ENCODE measurements at regions not wholly inside any gene's neighbourhood (a gene's known extent, or its start where the extent isn't known, plus 50 kb on each side); places are given as distances from the start of the nearest gene placed in this dataset.
"Not testable (repeated sequence)": the region's sequence is repeated elsewhere in the genome, so short reads cannot be mapped to it uniquely, and the experiment has no call there.

DNA sequence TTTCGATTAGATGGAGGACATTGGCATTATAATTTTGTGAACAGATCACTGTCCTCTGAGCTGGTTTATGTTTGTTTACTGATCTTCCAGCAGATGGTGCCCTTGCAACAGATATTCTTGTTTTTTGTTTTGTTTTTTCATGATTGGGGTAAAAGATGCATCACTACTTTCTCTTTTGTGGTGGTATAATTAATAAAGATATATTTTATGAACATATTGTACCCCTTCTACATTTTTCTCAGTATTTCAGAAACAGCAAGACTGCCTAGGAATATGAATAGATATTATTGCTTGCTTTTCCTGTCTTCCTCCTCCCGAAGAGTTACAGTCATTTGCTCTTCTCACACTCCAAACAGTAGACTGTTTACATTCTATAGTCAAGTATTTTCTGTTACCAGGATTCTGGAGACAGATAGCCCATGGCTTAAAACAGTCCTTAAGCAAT lies 905.2 kb downstream of the TRAM1L1 start:
- H3K27me3 ChIP-seq = no peaks in the 10 kb centered on the region
- intact Hi-C loops (cut with DNase I; ENCODE audit: low total_unique reads) = no loop called here
- in situ Hi-C loops (cut with MboI; ENCODE audit: low pct_ligation_motif_present in 1 of 4, low pct_unique_long_range_greater_than_20kb in 1 of 4, low sequenced_read_pairs in 3 of 4) = no loop called here
- no peak for DNase-seq
- WGBS, 2 donors (ENCODE audit: low coverage in 1 of 2) = 11 to 14% methylated on average over 2 of the region's 2 CpGs
- no peak overlapping the region for H3K27ac ChIP-seq
- TF ChIP-seq POLR2AphosphoS5 (IDR thresholded peaks at IDR 0.05) = no peak
- TF ChIP-seq POLR2A (IDR thresholded peaks at IDR 0.05) = no peak
- TF ChIP-seq EP300 (IDR thresholded peaks at IDR 0.05; ENCODE audit: low read depth) = no peak
- TF ChIP-seq, protein P1, sequence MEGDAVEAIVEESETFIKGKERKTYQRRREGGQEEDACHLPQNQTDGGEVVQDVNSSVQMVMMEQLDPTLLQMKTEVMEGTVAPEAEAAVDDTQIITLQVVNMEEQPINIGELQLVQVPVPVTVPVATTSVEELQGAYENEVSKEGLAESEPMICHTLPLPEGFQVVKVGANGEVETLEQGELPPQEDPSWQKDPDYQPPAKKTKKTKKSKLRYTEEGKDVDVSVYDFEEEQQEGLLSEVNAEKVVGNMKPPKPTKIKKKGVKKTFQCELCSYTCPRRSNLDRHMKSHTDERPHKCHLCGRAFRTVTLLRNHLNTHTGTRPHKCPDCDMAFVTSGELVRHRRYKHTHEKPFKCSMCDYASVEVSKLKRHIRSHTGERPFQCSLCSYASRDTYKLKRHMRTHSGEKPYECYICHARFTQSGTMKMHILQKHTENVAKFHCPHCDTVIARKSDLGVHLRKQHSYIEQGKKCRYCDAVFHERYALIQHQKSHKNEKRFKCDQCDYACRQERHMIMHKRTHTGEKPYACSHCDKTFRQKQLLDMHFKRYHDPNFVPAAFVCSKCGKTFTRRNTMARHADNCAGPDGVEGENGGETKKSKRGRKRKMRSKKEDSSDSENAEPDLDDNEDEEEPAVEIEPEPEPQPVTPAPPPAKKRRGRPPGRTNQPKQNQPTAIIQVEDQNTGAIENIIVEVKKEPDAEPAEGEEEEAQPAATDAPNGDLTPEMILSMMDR (IDR thresholded peaks at IDR 0.05) = peak in 1 of 5 experiments; percentile 13
- no peak overlapping the region for H3K4me3 ChIP-seq
- no peaks in the 10 kb centered on the region for H3K4me1 ChIP-seq
- no peaks in the 10 kb centered on the region for H3K9me3 ChIP-seq
- no peaks in the 10 kb centered on the region for H3K36me3 ChIP-seq

- H3K4me3 ChIP-seq; H3K27me3 ChIP-seq; H3K4me1 ChIP-seq; intact Hi-C loops (cut with DNase I; ENCODE audit: low total_unique reads); H3K27ac ChIP-seq; H3K9me3 ChIP-seq; DNase-seq; H3K36me3 ChIP-seq; in situ Hi-C loops (cut with MboI; ENCODE audit: low pct_ligation_motif_present in 1 of 4, low pct_unique_long_range_greater_than_20kb in 1 of 4, low sequenced_read_pairs in 3 of 4): not testable (repeated sequence)
- WGBS, 2 donors (ENCODE audit: low coverage in 1 of 2) = 90 to 93% methylated on average over 9 of the region's 9 CpGs
These were observed 934.0 kb downstream of the TRAM1L1 start for GRCh38 chr4:116151371-116151770.

- H3K27ac ChIP-seq = no peak overlapping the region
- intact Hi-C loops (cut with DNase I; ENCODE audit: low total_unique reads) (no loop called here), in situ Hi-C loops (cut with MboI; ENCODE audit: low pct_ligation_motif_present in 1 of 4, low pct_unique_long_range_greater_than_20kb in 1 of 4, low sequenced_read_pairs in 3 of 4) (no loop called here)
- H3K36me3 ChIP-seq = no peaks in the 10 kb centered on the region
- 75 to 100% methylated on average over 1 of the region's 1 CpG for WGBS, 2 donors (ENCODE audit: low coverage in 1 of 2)
- H3K4me1 ChIP-seq = no peaks in the 10 kb centered on the region
- no peak overlapping the region for H3K4me3 ChIP-seq
- DNase-seq = no peak
- H3K9me3 ChIP-seq = no peaks in the 10 kb centered on the region
- no peaks in the 10 kb centered on the region for H3K27me3 ChIP-seq
- TF ChIP-seq EP300 (IDR thresholded peaks at IDR 0.05; ENCODE audit: low read depth) (no peak), POLR2A (IDR thresholded peaks at IDR 0.05) (no peak), POLR2AphosphoS5 (IDR thresholded peaks at IDR 0.05) (no peak)
- TF ChIP-seq, protein P1 (IDR thresholded peaks at IDR 0.05) = no peak
These were observed 935.2 kb downstream of the TRAM1L1 start for GRCh38 chr4:116150152-116150551.

GRCh38 chr4:116143198-116143597 lies 942.2 kb downstream of the TRAM1L1 start:
- in situ Hi-C loops (cut with MboI; ENCODE audit: low pct_ligation_motif_present in 1 of 4, low pct_unique_long_range_greater_than_20kb in 1 of 4, low sequenced_read_pairs in 3 of 4) = no loop called here
- intact Hi-C loops (cut with DNase I; ENCODE audit: low total_unique reads) = no loop called here
- no peaks in the 10 kb centered on the region for H3K27me3 ChIP-seq
- H3K9me3 ChIP-seq = no peaks in the 10 kb centered on the region
- no peak overlapping the region for H3K4me3 ChIP-seq
- H3K36me3 ChIP-seq = no peaks in the 10 kb centered on the region
- TF ChIP-seq POLR2A (IDR thresholded peaks at IDR 0.05) = no peak
- no peak for TF ChIP-seq EP300 (IDR thresholded peaks at IDR 0.05; ENCODE audit: low read depth)
- TF ChIP-seq, protein P1 (IDR thresholded peaks at IDR 0.05) = no peak
- TF ChIP-seq POLR2AphosphoS5 (IDR thresholded peaks at IDR 0.05) = no peak
- WGBS, 2 donors (ENCODE audit: low coverage in 1 of 2) = 46 to 53% methylated on average over 2 of the region's 2 CpGs
- no peaks in the 10 kb centered on the region for H3K4me1 ChIP-seq
- H3K27ac ChIP-seq = no peak overlapping the region
- DNase-seq = no peak

DNA sequence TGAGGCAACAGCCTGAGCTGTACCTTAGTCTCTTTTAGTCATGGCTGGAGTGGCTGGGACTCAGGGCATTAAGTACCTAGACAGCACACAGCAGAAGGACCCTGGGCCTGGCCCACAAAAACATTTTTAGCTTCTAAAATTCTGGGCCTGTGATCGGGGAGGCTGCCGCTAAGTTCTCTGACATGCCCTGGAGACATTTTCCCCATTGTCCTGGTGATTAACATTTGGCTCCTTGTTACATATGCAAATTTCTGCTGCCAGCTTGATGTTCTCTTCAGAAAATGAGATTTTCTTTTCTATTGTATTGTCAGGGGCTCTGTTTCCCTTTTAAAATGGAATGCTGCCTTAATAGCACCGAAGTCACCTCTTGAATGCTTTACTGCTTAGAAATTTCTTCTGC lies 952.4 kb downstream of the TRAM1L1 start:
- Histone ChIP-seq H3K4me3 (no peak overlapping the region), H3K9me3 (no peaks in the 10 kb centered on the region), H3K27ac (no peak overlapping the region), H3K27me3 (no peaks in the 10 kb centered on the region), H3K36me3 (no peaks in the 10 kb centered on the region), H3K4me1 (no peaks in the 10 kb centered on the region)
- 91 to 100% methylated on average over 2 to 3 of the region's 3 CpGs for WGBS, 2 donors (ENCODE audit: low coverage in 1 of 2)
- intact Hi-C loops (cut with DNase I; ENCODE audit: low total_unique reads) = no loop called here
- DNase-seq = no peak
- in situ Hi-C loops (cut with MboI; ENCODE audit: low pct_ligation_motif_present in 1 of 4, low pct_unique_long_range_greater_than_20kb in 1 of 4, low sequenced_read_pairs in 3 of 4) = no loop called here
- TF ChIP-seq EP300 (IDR thresholded peaks at IDR 0.05; ENCODE audit: low read depth) = no peak
- TF ChIP-seq, protein P1 (IDR thresholded peaks at IDR 0.05) = no peak
- no peak for TF ChIP-seq POLR2A (IDR thresholded peaks at IDR 0.05)
- no peak for TF ChIP-seq POLR2AphosphoS5 (IDR thresholded peaks at IDR 0.05)

Data from transverse colon (tissue), 4 donors.